ENCODE measurements at regions not wholly inside any gene's neighbourhood (a gene's known extent, or its start where the extent isn't known, plus 50 kb on each side); places are given as distances from the start of the nearest gene placed in this dataset.

DNA sequence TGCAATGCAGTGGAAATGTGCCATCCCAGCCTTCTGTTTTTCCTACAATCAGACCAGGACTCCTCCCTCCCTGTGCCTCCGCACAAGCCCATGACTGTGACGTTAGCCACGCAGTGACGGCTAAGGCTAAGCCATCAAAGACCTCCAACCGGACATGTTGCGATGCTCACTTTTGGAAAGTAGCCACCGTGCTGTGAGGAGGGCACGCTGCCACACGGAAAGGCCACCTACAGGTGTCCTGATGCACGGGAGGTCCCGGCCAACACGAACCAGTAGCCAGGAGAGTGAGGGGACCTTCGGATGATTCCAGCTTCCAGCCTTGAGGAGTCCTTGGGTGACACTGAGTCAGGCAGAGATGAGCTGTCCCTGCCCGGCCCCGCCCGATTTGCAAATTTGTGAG, 53.9 kb downstream of the FOXL1 start:
- no peak for DNase-seq

- no peak for DNase-seq
Measured at GRCh38 chr16:86632944-86633343, 54.6 kb downstream of the FOXL1 start.

GRCh38 chr16:86634292-86634691, 55.9 kb downstream of the FOXL1 start:
- no peak for DNase-seq

GRCh38 chr16:86635176-86635876, 57.0 kb downstream of the FOXL1 start:
- no peak for DNase-seq

- no peak for DNase-seq
Measured at GRCh38 chr16:86635926-86636325, 57.6 kb downstream of the FOXL1 start.

- DNase-seq, result no peak
Measured at GRCh38 chr16:86637744-86638143, 59.4 kb downstream of the FOXL1 start.

- DNase-seq, result no peak
Measured at GRCh38 chr16:86638642-86639041, 60.3 kb downstream of the FOXL1 start.

- DNase-seq, result no peak
Measured at GRCh38 chr16:86639354-86639753, 61.0 kb downstream of the FOXL1 start.

- no peak for DNase-seq
Measured at GRCh38 chr16:86640265-86640843, 62.0 kb downstream of the FOXL1 start.

DNA sequence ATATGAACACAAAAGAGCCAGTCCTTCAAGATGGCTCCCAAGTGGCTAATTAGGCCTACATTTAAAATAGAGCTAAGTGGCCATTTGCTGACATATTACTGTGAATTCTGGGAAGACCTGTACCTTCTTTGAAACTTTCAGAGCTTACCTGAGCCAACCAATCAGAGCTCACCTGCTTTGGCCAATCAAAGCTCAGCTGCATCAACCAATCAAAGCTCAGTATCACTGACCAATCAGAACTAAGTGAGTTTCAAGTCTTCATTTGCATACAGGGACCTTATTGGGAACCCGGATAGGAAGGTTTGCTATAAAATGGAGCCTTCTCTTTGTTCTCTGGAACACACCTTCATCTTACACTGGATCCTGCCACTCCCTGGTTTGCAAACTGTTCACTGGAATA, 63.7 kb downstream of the FOXL1 start:
- DNase-seq, result no peak

DNA sequence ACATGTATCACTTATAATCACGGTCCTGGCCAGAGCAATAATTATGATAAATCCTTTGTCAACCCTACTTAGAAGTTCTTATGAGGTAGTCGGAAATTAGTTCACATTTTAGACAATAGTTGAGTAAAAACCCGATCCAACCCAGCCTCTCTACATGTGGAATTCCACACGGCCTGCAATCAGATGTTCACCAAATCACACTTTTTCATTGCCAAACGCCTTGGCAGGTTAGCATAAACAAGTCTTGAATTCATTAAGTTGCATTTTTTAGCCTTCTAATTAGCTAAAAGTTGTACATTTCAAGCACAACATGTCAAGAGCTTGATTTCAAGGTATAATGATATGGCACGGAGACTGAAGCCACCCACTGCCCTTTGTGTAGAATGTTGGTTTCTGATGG, 65.3 kb downstream of the FOXL1 start:
- DNase-seq, result no peak

- DNase-seq, result no peak
Measured at GRCh38 chr16:86647561-86647960, 69.2 kb downstream of the FOXL1 start.

GRCh38 chr16:86649875-86650274, 71.5 kb downstream of the FOXL1 start:
- no peak for DNase-seq

- no peak for DNase-seq
Measured at GRCh38 chr16:86651013-86651627, 72.8 kb downstream of the FOXL1 start.

GRCh38 chr16:86651823-86652222, 73.5 kb downstream of the FOXL1 start:
- no peak for DNase-seq

GRCh38 chr16:86653285-86654006, 75.1 kb downstream of the FOXL1 start:
- DNase-seq, result no peak

DNA sequence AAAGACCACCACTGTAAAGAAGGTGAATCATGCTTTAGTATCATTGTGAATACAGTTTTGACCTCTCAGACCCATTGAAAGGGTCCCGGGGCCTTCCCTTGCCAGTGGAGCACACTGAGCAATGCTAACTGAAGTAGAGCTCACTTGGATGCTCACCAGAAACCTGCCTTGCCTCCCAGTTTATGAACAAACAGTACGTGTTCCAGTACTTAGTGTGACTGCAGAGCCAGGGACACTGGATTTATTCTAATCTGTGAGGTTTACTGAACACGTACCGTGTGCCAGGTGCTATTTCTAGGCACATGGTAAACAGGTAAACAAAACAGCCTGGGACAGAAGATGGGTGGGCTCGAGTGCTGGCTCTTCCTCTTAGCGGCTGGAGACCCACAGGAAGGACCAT, 79.6 kb downstream of the FOXL1 start:
- no peak for DNase-seq

GRCh38 chr16:86660623-86661022, 82.3 kb downstream of the FOXL1 start:
- DNase-seq, result no peak

GRCh38 chr16:86661706-86662105, 83.4 kb downstream of the FOXL1 start:
- DNase-seq, result no peak

GRCh38 chr16:86662195-86662594, 83.8 kb downstream of the FOXL1 start:
- DNase-seq, result no peak

GRCh38 chr16:86662740-86663139, 84.4 kb downstream of the FOXL1 start:
- no peak for DNase-seq

DNA sequence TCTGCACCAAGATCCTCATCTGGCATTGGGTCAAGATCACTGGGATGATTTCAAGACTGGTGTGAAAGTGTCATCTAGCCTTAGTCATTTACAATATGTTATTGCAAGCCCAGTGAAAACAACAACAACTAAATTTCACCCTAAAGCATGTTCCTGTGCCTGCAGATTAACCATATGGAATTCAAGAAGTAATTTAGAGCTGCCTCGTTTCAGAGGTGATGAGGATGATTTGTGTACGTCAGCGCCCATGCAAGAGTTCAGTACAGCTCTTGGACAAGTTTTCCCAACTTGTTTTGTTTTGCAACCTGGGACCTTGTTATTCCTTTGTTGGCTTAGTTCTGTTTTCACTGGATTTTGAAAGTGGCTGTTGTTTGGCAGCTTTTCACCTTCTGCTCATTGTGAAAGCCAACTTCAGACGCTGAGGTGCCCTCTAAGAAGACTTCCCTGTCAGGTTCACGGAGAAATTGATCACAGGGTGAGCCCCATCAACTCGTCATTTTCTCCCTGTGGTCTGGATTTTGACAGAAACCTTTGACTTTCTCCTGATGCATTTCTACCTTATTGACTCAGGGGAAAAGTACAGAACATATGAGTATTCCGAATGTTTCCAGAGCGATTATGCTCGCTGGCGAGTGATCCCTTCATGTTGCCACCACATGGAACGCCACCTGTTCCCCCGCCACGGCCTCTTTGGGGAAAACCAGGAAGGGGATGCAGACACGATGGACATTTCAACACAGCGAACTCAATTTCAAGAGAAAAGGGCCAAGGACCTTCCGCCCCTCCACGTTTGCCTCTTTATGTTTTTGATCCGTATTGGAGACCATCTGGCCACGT, 85.6 kb downstream of the FOXL1 start:
- no peak for DNase-seq
